BJ (cell line): ENCODE measurements at regions not wholly inside any gene's neighbourhood (a gene's known extent, or its start where the extent isn't known, plus 50 kb on each side); places are given as distances from the start of the nearest gene placed in this dataset.
"Not testable (repeated sequence)": the region's sequence is repeated elsewhere in the genome, so short reads cannot be mapped to it uniquely, and the experiment has no call there.

Experiments used
- CTCF ChIA-PET: fragments of 350-600 bp; formaldehyde crosslinking; extraction: SDS; loops from one replicate; lab custom pipeline; 2021; ENCODE audit warnings: antibody characterized with exemption, inconsistent platforms; lab: Yijun Ruan, JAX
- POLR2A ChIA-PET: fragments of 300-600 bp; sonication (Branson Sonifier 250); formaldehyde crosslinking; extraction: SDS; loops from one replicate; lab custom pipeline; 2021; ENCODE audit warnings: antibody characterized with exemption; lab: Charles Lee
- DNase-seq: peaks from one replicate; pipeline ENCODE4 v3.0.0-alpha.2; 2011; ENCODE audit warnings: low read depth
- H3K27me3 ChIP-seq: 2 replicates; pipeline ENCODE4 v1.6.0; 2011; ENCODE audit warnings: low read length; ENCODE audit not compliant: control insufficient read depth, insufficient read depth
- H3K36me3 ChIP-seq: 2 replicates; pipeline ENCODE4 v1.5.1; 2011; ENCODE audit warnings: low read length; ENCODE audit not compliant: control insufficient read depth, insufficient read depth
- H3K4me3 ChIP-seq: 2 replicates; pipeline ENCODE4 v1.5.1; 2011; ENCODE audit warnings: low read depth, mild to moderate bottlenecking, control low read depth, low read length
- TF ChIP-seq, protein P1 (sequence below): IDR thresholded peaks from 2 replicates; pipeline ENCODE4 v1.5.1; 2011; ENCODE audit warnings: low read depth, mild to moderate bottlenecking, control low read depth, inconsistent platforms, low read length, moderate library complexity; ENCODE audit not compliant: insufficient read depth

- DNase-seq: no peak
- TF ChIP-seq, protein P1, sequence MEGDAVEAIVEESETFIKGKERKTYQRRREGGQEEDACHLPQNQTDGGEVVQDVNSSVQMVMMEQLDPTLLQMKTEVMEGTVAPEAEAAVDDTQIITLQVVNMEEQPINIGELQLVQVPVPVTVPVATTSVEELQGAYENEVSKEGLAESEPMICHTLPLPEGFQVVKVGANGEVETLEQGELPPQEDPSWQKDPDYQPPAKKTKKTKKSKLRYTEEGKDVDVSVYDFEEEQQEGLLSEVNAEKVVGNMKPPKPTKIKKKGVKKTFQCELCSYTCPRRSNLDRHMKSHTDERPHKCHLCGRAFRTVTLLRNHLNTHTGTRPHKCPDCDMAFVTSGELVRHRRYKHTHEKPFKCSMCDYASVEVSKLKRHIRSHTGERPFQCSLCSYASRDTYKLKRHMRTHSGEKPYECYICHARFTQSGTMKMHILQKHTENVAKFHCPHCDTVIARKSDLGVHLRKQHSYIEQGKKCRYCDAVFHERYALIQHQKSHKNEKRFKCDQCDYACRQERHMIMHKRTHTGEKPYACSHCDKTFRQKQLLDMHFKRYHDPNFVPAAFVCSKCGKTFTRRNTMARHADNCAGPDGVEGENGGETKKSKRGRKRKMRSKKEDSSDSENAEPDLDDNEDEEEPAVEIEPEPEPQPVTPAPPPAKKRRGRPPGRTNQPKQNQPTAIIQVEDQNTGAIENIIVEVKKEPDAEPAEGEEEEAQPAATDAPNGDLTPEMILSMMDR: no peak
- Histone ChIP-seq H3K27me3 (no peaks in the 10 kb centered on the region), H3K4me3 (no peak overlapping the region), H3K36me3 (no peaks in the 10 kb centered on the region)
- ChIA-PET CTCF (interaction anchor here (1.1 kb wide), 1 partner anchor 395 kb away, joined by 3 read pairs; no protein-coding TSS in a partner anchor), POLR2A (no interaction called here)
Observed at GRCh38 chr4:166198516-166199310, 325.7 kb downstream of the TLL1 start.

DNA sequence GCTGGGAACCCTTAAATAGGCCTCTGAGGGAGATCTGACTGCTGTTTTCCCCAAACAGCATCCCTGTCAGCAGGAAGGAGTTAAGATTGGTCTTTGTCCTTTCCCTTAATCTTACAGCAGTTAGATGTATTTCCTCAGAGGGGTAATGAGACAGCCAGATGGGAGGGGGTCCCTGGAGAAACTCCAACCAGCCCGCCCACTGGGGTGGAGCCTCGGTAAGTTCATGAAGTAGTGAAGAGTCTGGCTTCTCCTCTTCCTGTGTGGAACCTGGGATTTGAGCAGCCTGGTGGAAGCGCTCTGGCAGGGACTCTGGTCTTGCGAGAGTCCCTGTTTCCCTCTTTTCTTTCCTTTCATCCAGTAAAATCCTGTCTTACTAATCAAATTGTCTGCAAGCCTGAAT lies 330.0 kb downstream of the TLL1 start:
- no peak for DNase-seq
- CTCF ChIA-PET: no interaction called here
- TF ChIP-seq, protein P1: no peak
- no peak overlapping the region for H3K4me3 ChIP-seq
- POLR2A ChIA-PET: no interaction called here
- no peaks in the 10 kb centered on the region for H3K36me3 ChIP-seq
- H3K27me3 ChIP-seq: no peaks in the 10 kb centered on the region

DNA sequence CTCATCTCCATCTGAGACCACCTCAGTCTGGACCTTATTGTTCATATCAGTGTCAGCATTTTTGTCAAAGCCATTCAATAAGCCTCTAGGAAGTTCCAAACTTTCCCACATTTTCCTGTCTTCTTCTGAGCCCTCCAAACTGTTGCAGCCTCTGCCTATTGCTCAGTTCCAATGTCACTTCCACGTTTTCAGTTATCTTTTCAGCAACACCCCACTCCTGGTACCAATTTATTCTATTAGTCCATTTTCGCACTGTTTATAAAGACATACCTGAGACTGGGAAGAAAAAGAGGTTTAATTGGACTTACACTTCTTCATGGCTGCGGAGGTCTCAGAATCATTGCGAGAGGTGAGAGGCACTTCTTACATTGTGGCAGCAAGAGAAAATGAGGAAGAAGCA lies 339.3 kb downstream of the TLL1 start:
- H3K4me3 ChIP-seq, H3K27me3 ChIP-seq, DNase-seq, POLR2A ChIA-PET, H3K36me3 ChIP-seq, CTCF ChIA-PET: not testable (repeated sequence)

GRCh38 chr4:166222271-166222670 lies 349.2 kb downstream of the TLL1 start:
- Histone ChIP-seq H3K4me3 (no peak overlapping the region), H3K36me3 (no peaks in the 10 kb centered on the region), H3K27me3 (no peaks in the 10 kb centered on the region)
- DNase-seq: no peak
- TF ChIP-seq, protein P1: no peak
- ChIA-PET CTCF (interaction anchor here (0.6 kb wide), 1 partner anchor 61 kb away, joined by 4 read pairs; no protein-coding TSS in a partner anchor), POLR2A (no interaction called here)

DNA sequence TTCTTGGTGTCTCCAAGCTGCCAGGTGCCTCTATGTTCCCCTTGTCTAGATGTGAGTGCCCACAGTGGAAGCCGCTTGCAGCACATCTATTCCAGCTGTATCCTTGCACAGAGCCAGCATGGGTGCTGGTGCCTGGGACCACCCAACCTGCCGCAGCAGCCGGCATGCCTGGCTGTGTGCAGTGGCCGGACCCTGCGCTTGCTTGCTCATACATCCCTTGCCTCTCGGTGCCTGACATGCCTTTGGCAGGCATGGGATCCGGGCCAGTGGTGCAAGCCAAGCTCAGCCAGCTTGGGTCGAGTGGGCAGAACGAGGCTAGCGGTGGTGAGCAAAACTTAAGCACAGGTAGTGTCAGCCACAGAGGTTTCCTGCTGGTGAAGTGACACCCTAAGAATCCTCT lies 355.1 kb downstream of the TLL1 start:
- DNase-seq: no peak
- POLR2A ChIA-PET: no interaction called here
- TF ChIP-seq, protein P1: no peak
- CTCF ChIA-PET: no interaction called here
- Histone ChIP-seq H3K4me3 (no peak overlapping the region), H3K36me3 (no peaks in the 10 kb centered on the region), H3K27me3 (no peaks in the 10 kb centered on the region)
